Keratinocyte (primary cell): ENCODE measurements at regions not wholly inside any gene's neighbourhood (a gene's known extent, or its start where the extent isn't known, plus 50 kb on each side); places are given as distances from the start of the nearest gene placed in this dataset.

Experiments
- EZH2 ChIP-seq: IDR thresholded peaks from one replicate; pipeline ENCODE4 v1.6.1; 2012; ENCODE audit warnings: inconsistent platforms, mild to moderate bottlenecking, low read length, moderate library complexity
- TF ChIP-seq, protein P1 (sequence below), 3 experiments: IDR thresholded peaks in 1 of 3; conservative IDR thresholded peaks in 1 of 3; optimal IDR thresholded peaks in 1 of 3; 2 replicates in 2 of 3; 3 replicates in 1 of 3; pipeline versions ENCODE3 to v1.5.1; 2011; ENCODE audit warnings: low read length in 3 of 3, mild to moderate bottlenecking in 3 of 3, moderate library complexity in 2 of 3, control low read depth in 1 of 3, inconsistent platforms in 1 of 3; ENCODE audit not compliant: insufficient read depth in 2 of 3; ENCODE audit errors: extremely low read depth in 1 of 3

DNA sequence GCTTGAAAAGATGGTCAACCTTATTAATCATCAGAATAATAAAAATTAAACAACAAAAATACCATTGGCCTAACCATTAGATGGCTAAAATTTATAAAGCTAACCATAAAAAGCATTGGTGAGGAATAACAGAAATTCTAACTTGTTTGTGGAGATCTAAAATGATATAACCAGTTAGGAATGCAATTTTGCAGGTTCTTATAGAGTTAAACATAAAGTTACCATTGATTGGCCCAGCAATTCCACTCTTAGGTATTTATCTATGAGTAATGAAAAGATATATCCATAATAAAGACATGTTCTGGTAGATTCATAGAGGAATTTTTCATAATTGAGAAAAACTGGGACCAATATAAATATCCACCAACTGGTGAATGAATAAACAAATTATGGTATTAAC, 1098.6 kb downstream of the FSCB start:
- TF ChIP-seq, protein P1, sequence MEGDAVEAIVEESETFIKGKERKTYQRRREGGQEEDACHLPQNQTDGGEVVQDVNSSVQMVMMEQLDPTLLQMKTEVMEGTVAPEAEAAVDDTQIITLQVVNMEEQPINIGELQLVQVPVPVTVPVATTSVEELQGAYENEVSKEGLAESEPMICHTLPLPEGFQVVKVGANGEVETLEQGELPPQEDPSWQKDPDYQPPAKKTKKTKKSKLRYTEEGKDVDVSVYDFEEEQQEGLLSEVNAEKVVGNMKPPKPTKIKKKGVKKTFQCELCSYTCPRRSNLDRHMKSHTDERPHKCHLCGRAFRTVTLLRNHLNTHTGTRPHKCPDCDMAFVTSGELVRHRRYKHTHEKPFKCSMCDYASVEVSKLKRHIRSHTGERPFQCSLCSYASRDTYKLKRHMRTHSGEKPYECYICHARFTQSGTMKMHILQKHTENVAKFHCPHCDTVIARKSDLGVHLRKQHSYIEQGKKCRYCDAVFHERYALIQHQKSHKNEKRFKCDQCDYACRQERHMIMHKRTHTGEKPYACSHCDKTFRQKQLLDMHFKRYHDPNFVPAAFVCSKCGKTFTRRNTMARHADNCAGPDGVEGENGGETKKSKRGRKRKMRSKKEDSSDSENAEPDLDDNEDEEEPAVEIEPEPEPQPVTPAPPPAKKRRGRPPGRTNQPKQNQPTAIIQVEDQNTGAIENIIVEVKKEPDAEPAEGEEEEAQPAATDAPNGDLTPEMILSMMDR (optimal IDR thresholded peaks at IDR 0.05 in 1 of 3, IDR thresholded peaks at IDR 0.05 in 1 of 3, conservative IDR thresholded peaks at IDR 0.05 in 1 of 3; ENCODE audit: extremely low read depth in 1 of 3, insufficient read depth in 2 of 3, low read length in 3 of 3), result no peak
- TF ChIP-seq EZH2, result no peak
